Kidney glomerular epithelial cell (primary cell): ENCODE measurements at regions not wholly inside any gene's neighbourhood (a gene's known extent, or its start where the extent isn't known, plus 50 kb on each side); places are given as distances from the start of the nearest gene placed in this dataset.

Experiments
- DNase-seq: peaks from one replicate; lab custom pipeline; 2025; lab: John Stamatoyannopoulos, UW

GRCh38 chr6:167776906-167777627 is 49.6 kb upstream of the AFDN start:
- no peak for DNase-seq
